ENCODE measurements at regions not wholly inside any gene's neighbourhood (a gene's known extent, or its start where the extent isn't known, plus 50 kb on each side); places are given as distances from the start of the nearest gene placed in this dataset.

- DNase-seq = no peak
Measured at GRCh38 chr3:176969066-176969465, 228.2 kb downstream of the TBL1XR1 start.

DNA sequence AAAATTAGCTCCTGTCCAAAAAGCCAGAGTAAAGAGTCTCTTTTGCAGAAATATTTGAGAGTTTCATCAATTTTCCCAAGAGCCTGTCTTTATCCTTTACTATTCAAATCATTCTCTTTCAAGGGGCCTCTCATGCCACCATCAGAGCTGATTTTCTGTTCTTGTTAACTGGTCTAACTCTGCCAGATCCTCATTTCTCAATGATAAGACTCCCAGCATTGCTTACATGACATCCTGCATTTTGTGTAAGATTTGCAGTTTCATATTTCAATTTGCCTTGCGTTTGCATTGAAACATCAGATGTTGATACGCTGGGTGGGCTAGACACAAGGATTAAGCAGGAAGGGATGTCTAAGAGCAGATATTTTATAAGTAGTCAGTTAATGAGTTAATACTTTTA is 228.7 kb downstream of the TBL1XR1 start:
- no peak for DNase-seq

DNA sequence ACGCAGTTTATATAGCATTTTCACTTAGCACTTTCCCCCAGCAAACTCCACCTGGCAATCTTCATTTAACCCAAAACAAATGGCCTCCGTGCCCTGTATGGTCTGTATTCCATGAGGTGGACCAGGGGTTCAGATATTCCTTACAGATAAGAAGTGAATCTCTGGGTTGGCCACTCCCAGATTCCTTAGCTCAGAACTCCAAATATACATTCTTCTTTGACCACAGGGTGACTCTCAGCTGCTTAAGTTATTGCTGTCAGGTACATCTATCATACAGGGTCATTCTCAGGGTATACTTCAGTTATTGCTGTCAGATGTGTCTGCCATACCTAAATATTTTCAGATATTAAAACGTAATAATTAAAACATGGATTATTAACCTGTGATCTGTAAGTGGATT is 229.8 kb downstream of the TBL1XR1 start:
- DNase-seq = no peak

- DNase-seq = no peak
Measured at GRCh38 chr3:176964661-176965060, 232.6 kb downstream of the TBL1XR1 start.

- DNase-seq = no peak
Measured at GRCh38 chr3:176961916-176962315, 235.4 kb downstream of the TBL1XR1 start.

- DNase-seq = no peak
Measured at GRCh38 chr3:176959867-176960266, 237.4 kb downstream of the TBL1XR1 start.

- DNase-seq = no peak
Measured at GRCh38 chr3:176958560-176958959, 238.7 kb downstream of the TBL1XR1 start.

DNA sequence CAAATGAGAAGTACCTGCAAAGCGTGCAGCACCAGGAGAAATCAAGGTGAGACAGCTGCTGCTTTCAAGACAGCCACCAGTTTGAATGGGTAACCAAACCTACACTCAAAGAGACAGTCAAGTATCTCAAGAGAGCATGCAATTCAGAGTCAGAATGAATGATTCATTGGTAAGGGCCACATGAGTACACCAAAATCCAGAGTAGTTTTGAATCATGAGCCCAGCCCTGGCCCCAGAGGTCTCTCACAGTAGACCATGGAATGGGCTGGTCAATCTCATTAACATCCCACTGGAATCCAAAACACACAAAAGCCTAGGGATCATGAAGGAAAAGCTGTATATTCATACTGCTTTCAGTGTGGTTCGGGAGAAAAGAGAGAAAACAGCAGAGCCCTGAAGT is 242.8 kb downstream of the TBL1XR1 start:
- DNase-seq = no peak

DNA sequence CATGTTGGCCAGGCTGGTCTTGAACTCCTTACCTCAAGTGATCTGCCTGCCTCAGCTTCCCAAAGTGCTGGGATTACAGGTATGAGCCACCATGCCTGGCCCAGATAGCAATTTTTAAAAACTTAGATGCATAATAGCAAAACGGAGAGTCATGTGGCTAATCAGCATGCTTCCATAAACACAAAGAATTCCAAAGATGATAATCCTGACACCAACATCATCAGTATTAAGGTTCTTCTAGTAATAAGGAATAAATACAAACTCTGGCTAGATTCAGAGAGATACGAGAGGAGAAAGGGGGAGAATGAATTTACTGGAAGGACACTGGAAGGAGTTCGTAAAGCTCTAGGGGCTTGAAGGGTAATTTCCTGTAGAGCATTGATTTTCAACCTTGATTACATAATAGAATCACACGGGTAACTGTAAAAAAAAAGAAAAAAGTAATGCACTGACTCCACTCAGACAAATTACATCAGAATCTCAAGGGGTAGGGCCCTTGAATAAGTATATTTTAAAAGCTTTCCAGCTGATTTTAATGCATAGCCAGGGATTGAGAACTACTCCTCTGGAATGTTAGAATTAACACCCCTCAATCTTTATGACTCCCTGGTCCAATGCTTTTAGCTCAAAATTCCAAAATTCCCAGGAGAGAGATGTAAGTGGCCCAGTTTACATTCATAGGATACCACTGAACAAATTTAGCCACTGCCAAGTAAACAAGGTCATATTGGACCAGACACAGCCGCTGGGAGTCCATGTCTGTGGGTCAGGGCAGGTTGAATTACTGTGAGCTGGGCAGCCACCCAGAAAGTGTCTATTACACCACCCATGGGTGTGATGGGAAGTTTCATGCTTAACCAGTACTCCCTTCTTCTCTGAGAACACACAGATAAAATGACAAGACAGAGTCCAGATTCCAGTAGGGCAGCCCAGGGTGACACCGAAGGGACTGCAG is 243.9 kb downstream of the TBL1XR1 start:
- DNase-seq = no peak

DNA sequence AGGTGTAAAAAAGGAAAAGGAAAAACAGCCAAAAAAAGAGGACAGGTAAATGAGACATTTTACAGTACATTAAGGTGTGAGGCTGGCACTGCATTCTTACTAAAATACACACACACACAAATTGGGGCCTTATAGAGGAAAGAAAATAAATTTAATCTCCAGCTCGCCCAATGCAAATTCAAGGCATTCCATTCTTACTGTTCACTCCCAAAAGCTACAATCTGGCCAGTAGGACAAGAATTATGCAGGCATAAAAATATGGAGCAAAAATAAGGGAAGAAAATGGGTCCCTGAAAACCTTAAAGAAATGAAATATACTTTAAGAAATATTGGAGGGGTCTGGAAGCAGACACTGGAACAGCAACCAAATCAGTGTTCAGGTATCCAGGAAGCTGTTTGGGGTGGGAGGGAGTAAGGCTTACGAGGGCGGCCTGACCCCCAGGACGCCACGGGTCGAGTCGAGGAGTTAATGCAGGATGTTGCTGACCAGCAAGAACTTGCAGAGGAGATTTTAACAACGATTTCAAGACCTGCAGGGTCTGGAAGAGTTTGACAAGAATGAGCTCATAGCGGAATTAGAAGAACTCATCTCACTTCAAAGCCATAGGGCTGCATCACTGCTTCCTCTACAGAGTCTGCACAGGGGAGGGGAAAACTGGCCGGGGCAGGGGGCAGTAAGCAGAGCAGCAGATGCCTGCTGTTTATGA is 245.5 kb downstream of the TBL1XR1 start:
- DNase-seq = no peak

GRCh38 chr3:176951144-176951543 is 246.1 kb downstream of the TBL1XR1 start:
- DNase-seq = no peak

DNA sequence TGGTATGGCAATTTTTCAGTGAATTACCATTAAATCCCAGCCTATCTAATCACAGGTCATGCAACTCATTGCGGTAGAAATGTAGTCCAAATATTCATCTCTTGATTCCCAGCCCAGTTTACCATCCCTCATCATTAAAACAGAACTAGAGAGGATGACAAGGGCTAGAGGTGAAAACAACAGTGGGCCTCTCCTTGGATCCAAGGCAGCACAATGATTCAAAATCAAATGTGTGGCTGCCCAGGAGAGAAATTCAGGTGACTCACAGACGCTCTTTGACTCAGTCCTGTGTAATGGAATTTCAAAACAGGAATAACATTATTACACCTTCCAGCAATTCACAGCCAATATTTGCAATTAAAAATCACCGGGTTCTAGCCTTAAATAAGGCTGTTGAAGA is 246.5 kb downstream of the TBL1XR1 start:
- no peak for DNase-seq

DNA sequence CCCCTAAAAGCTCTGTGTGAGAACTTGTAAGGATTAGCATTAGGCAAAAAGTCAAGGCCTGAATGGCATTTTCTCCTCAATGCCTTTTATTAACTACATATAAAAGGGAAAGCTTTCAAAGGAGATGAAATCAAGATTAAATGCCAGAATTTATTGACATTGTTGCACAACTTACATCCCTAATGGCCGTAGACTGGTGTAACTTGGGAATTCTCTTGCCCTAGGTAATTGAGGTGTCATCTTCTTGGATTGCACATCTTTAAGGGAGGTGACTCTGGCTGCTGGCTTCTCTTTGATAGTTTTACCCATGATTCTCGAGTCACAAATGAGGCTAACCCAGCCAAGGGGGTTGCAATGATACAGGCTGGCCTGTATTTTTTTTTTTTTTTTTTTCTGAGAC is 249.1 kb downstream of the TBL1XR1 start:
- DNase-seq = no peak

- no peak for DNase-seq
Measured at GRCh38 chr3:176946202-176946601, 251.1 kb downstream of the TBL1XR1 start.

GRCh38 chr3:176942305-176942704 is 255.0 kb downstream of the TBL1XR1 start:
- no peak for DNase-seq

DNA sequence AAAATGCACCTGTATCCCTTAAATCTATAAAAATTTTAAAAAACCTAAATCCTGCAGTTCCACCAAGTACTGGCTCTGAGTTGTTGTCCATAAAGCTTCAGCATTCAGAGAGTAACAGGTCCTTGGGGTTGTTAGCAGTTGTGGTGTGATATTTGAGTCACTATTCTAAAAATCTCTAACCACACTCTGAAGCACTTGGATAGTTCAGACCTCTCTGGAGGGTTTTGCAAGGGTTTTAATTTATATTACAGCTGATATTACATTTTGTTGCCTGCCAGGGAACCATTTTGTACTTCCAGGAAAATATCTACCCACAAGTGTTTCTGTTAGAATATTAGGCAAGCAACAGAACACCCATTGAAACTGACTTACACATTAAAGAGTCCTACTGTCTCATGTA is 255.6 kb downstream of the TBL1XR1 start:
- DNase-seq = no peak

- peak; percentile 62 for DNase-seq
Measured at GRCh38 chr3:176939022-176939817, 258.1 kb downstream of the TBL1XR1 start.

DNA sequence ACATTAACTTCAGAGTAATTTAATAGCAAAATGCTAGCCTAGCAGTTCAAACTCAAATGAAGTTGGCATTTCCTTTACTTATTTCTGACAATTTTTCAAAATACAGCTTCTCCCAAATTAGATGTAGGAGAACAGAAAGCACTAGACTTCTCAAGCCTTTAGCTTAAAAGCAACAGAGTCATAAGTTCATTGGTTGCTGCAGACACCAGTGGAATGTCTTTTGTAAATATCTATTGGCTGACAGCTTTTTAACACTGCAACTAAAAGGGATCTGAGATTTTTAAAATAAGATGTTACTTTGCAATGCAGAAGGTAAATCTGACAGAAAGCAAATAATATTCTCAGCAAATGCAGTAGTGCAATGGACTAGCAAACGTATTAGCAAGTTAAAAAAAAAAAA is 259.3 kb downstream of the TBL1XR1 start:
- no peak for DNase-seq

DNA sequence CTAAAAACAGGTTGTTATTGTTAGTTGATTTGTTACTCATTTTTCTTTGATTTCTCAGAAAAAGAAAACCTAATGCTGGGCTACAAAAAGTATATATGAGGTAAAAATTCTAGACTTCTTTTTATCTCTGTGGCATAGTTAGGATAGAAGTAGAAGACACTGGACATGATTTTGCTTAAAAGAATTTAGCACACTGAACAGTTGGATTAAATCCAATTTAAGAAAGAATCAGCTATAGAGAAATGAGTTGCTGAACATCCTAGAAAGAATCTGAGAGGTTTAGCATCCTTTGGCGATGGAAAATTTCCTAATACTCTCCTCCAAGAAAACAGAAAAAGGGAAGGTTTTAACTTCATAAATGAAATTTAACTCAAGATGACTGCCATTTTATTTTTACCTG is 259.7 kb downstream of the TBL1XR1 start:
- no peak for DNase-seq

DNA sequence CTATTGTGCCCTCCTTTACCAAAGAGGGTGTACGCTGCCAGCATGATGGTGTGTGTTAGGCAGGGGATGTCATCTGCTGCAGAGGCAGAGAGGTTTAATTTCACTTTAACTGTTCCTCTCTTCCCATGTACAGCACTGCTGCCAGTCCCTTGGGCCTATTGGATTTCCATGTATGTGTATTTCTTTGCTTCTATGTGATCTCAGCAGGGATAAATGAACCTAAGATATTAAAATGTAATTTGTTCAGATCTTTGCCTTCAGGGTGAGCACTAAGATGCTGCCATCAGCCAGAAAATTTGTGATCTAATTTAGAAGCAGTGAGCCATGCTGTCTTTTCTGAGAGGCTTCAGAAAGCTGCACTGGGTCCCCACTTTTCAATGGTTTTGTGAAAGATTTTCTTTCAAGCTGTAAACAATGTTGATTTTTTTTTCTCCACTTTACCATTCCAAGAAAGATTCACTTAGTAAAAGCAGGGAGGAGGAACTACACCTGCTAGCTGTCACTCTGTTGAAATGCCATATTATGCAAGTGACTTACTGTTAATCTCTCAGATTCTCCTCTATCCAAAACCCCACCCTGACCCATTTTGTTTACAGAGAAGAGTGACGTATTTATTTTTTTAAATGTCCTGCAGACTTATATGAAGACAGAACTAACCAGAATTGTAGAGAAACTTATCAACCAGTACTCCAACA is 261.9 kb downstream of the TBL1XR1 start:
- no peak for DNase-seq

- no peak for DNase-seq
Measured at GRCh38 chr3:176934698-176935097, 262.6 kb downstream of the TBL1XR1 start.

DNA sequence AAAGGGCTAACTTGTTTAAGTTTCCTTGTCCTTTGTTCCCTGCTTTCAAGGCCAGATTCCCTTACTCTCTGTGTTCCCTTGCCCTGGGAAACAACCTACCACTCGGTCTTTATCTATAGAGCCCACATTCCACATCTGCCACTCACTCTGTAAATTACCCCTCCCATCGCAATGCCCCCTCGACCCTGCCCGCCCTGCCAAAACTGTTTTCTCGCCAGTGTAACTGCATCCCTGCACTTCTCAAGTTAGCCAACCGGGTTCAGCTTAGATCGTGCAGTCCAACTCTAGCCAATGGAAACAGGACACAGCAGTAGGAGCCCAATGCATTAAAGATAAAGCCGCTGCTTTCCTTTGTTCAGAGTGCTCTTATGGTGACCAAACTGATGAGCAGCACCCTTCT is 263.6 kb downstream of the TBL1XR1 start:
- DNase-seq = no peak

DNA sequence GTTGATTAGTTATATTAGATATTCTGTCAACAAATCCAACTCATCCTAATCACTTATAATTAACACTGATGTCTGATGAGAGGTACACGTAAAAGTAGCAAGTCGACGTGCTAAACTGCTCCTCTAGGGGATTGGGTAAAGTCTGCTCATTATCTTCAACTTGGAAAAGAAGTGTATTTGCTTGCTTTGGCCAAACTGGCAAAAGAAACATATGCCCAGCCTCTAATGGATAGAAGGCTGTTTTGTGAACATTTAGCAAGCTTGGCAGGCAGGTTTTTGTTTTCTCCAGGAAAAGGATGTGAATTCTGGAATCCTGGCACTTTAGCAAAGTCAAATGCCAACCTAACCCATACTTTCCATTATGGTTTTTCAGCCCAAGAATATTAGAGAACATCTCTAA is 264.8 kb downstream of the TBL1XR1 start:
- DNase-seq = no peak
